HPDE6-E6E7 (cell line): ENCODE measurements at regions not wholly inside any gene's neighbourhood (a gene's known extent, or its start where the extent isn't known, plus 50 kb on each side); places are given as distances from the start of the nearest gene placed in this dataset.

Experiments used
- DNase-seq: peaks from one replicate; pipeline ENCODE4 v3.0.0; 2011; ENCODE audit warnings: missing footprints; ENCODE audit errors: extremely low spot score

- no peak for DNase-seq
These were observed 122.0 kb upstream of the AHR start for GRCh38 chr7:17176371-17177032.

DNA sequence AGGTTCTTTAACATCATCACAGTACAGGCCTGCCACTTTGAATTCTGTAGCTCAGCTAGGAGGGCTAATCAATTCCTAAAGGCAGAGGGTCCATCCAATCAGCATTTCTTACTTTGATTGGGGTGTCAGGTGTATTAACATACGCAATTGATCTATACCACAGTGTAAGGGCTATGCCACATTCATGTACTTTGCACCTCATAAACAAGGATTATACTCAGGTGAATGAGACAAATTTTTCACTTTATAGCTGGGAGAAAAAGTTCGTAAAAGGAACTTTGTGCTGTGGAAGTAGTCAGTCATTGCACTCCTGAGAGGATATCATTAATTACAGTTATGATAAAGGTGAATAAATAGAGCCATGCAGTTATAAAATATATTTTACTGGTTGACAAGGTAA lies 119.9 kb upstream of the AHR start:
- DNase-seq = no peak

DNA sequence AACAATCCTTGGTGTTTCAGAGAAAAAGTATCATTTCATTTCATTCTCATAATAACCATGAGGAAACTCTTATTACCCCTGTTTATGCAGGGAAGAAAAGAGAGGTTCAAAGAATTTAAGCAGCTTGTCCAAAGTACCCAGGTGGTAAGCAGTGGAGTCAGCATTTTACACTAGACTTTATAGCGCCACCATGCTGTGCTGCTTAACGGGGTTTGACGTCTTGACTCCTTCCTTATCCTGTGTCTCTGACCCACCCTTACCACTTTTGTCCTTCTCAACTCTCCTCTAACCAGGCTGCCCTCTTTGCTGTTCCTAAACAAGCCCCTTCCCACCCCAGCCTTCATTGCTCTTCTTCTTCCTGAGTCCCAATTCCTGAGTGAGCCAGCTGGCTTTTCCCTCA lies 117.0 kb upstream of the AHR start:
- no peak for DNase-seq

DNA sequence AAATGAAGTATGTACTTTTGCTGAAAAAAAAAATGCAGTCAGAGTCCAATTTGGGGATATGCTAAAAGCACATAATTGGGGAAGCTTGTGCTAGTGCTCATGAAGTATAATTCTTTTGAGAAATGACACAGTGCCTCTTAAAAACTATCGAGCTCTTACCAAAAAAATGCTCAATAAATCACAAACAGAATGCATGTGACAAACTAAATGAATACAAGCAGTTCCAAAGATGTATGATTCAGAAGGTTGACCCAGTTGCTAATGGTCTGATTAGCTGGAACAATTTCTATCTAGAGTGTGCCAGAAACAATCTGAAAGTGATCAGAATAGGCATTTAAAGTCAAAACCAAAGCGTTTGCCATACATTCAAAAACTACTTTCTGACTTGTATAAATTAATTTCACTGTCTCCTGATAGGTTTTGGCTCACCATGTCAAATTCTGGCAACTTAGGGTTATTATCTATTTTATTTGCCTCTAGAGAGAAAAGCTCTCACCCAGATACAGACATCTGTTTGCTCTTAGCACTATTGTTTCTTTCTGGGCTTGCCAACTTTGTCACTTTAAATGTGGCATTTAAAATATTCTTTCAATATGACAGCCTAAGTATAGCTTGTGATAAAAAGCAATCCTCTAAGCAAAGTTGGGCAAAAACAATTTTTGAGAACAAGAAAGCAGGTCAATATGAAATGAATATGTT lies 114.7 kb upstream of the AHR start:
- no peak for DNase-seq

DNA sequence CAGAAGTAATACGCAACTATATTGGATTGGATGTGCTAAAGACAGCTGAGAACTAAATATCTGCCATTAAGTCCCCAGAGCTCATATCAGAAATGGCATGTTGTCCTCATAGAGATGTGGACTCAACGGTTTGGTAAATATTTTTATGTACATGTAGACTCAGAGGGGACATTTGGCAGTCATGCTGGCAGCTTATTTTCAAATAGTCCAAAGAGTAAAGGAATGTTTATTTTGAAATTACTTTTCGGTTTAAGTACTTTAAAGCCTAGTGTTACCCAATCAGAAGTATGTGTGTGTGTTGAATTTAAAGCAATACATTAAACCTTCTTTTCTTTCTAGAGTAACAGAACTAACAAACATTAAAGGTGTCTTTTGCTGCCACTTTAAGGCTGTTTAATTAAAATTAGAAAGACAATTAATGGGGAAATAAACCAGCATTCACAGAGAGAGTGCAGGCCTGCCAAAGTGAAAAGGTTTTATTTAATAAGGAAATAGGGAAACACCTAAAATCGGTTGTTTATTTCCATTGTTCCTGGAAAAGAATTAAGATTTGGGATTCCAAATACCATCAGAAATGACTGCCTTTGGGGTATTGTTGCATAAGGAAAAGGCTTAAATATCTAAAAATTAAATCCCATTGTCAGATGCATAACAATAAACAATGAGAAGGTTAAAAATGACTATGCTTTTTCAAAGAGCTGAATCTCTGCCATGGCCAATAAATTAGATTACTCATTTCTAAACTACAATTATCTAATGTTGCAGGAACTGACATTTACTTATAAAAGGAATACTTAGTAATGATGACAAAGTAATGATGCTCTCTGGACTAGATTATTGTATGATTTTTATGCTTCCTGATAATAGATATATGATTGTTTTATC lies 113.4 kb upstream of the AHR start:
- no peak for DNase-seq

- no peak for DNase-seq
These were observed 112.8 kb upstream of the AHR start for GRCh38 chr7:17185690-17186070.

DNA sequence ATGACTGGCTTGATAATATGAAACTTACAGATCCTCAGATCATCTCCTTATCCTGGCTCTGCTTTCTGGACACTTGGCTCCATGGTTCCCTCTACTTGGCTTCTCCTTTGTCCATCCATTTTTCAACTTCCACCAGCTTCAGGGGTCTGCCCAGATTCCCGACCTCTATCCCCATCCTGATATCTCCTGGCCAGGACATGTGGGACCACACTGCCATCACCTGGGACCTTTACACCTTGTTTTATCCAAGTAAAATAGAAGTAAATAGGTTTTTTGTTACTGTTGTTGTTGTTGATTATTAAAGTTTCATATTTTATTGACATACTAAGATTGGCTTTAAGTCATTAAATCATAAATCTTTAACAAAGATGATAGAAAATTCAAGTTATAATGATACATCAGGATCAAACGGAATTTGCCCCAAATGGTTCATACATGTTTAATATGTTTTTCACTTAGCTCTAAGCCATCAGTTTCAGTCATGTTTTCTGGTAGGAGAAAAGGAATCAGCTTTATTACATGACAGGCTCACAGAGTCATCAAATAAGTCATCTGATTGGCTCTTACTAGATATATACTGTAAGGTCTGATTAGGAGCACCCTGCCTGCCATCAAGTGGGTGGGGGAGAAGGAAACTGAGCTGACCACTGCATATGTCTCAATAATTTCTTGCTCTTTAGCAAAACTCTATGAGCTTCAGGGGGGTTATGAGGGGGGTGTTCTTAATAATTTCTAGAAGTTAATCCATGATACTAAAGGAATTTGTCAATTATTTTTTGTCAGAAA lies 111.5 kb upstream of the AHR start:
- DNase-seq = no peak

DNA sequence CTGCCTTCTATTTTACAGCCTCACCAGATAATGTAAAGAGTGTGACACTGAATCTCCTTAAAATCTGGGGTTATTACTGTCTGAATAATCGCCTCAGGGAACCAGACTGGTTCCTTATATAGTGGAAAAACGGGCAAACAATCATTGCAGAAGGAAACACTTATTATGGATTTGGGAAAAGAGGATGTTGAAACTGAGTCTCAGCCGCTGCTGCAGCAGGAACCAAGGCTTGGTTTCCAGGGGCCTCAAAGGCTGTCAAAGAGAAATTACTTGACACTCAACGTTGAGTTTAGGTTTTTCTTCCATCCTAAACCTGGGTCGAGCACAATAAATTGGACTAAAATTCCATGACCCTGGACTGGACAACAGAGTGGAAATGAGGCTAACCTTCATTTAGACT lies 103.8 kb upstream of the AHR start:
- DNase-seq = no peak

DNA sequence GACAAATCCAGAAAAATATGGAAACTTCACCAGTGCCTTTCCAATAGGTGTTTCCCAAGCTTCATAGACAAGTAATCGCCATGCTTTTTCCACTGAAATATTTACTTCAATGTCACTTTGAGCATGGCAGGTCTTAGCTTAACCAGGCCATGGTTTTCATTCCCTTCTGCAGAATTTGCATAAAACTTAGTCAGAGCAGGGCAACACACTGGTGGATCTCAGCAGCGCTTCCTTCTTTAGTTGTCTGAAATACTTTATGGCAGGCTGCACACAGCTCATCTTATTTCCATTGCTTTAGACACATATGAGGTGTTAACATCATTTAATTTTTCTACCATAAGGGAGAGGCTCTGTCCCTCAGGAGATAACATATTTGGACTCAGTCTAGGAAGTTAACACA lies 102.9 kb upstream of the AHR start:
- DNase-seq = no peak

DNA sequence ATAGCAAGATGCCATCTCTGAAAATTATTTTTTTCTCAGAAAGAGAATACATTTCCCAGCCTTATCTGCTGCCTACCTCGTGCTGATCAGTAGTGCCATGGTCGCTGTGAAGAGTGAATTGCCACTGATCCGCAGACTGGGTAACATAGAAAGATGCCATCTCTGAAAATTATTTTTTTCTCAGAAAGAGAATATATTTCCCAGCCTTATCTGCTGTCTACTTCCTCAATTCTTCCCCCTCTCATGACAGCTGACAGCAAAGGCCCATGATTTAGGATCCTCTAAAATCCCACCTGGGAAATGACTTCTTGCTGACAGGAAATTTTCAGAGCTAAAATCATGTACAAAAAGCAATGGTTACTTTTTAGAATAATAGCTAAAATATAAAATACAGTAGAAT lies 92.5 kb upstream of the AHR start:
- no peak for DNase-seq

- peak; percentile 51 for DNase-seq
These were observed 92.0 kb upstream of the AHR start for GRCh38 chr7:17206349-17206905.

- DNase-seq = peak; percentile 44
These were observed 91.2 kb upstream of the AHR start for GRCh38 chr7:17207220-17207619.

DNA sequence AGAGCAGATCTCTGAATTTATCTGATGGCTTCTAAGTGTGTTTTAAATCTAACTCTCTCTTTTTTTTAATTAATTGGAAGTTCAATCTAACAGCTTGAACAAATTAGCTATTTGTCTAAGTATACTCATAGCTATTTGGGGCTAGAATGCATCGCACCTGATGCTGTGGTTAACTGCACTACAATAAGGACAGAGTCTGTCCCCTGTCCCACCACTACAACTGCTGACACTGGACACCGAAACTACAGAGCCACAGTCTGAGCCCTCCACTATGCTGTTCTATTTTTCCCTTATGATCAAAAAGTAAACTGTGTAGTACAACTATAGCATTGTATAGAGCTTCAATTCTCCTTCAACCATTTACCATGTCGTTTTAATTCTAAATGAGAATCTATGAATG lies 89.4 kb upstream of the AHR start:
- DNase-seq = no peak

DNA sequence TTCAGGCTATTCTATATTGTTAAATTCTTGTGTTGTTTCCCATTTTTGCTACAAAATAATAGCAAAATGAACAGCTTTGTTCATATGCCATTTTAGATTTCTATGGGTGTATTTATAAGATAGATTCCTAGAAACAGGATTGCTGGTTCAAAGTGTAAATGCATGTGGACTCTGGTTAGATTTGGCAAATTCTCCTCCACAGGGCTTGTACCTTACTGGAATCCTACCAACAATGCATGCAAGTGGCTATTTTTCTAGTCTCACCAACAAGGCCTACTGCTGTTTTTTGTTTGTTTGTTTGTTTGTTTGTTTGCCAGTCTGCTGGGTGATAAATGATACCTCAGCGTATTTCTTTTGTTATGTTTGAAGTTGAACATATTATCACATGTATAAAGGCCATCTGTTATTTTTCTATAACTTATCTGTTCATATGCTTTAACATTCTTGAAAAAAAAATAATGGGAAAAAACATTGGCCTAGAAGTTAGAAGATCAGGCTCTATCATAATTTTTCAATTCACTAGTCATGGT lies 87.1 kb upstream of the AHR start:
- no peak for DNase-seq

- no peak for DNase-seq
These were observed 86.3 kb upstream of the AHR start for GRCh38 chr7:17212188-17212587.

GRCh38 chr7:17227766-17228490 lies 70.5 kb upstream of the AHR start:
- DNase-seq = no peak

DNA sequence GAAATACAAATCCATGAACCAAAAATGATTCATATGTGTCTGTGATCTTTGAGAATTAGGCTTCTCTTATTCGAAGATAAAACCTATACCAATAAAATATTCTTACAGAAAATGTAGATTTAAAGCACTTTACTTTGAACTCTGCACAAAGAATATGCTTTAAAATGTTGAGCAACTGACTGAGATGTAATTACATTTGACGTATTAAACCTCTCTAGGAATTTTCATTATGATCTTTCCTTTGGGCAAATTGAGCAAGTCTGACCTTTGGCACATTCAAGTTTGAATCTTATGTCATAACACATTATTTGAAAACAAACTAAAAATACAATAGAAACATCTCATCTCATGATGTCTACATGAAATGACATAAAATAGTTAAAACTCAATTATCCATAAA lies 69.2 kb upstream of the AHR start:
- no peak for DNase-seq

DNA sequence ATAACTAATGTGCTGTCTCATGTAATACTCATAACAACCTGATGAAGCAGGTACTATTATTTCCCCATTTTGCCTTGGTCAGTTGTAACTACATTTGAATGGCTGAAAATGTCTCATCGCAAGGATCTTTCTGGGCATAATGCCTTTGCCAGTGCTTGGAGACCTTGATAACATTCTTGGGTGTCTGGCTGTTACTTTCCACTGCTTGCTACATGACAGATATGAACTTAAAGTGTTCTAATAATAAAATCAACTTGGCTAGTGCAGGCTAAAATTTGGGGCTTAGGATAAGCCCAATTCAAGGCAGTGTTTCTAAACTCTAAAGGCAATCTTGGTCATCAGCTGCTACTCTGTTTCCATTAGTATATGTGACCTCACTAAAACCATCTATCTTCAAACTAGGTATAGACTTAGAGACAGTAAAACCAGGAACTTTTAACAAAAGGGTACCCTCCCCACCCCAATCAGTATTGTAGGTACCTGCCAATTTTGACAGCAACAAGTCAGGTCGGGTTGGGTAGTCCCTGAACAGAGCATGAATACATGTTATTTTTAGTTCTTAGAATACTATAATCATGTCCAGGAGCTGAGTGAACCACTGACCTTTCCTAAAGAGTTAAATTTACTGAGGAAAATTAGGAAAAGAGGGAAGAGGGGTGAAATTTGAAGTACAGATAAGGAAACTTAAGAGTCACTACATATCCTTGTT lies 68.2 kb upstream of the AHR start:
- DNase-seq = no peak

- DNase-seq = no peak
These were observed 64.8 kb upstream of the AHR start for GRCh38 chr7:17233603-17234002.

- DNase-seq = no peak
These were observed 64.4 kb upstream of the AHR start for GRCh38 chr7:17234030-17234397.
